Mammary epithelial cell (primary cell): ENCODE measurements at regions not wholly inside any gene's neighbourhood (a gene's known extent, or its start where the extent isn't known, plus 50 kb on each side); places are given as distances from the start of the nearest gene placed in this dataset.

Experiments used
- CTCF ChIP-seq, 2 donors: IDR thresholded peaks in 1 of 2; conservative IDR thresholded peaks in 1 of 2; 2 replicates each; pipeline ENCODE4 v1.5.1; 2011 to 2012; ENCODE audit warnings: inconsistent platforms in 2 of 2, low read length in 2 of 2, mild to moderate bottlenecking in 2 of 2, control low read depth in 1 of 2, low read depth in 1 of 2; ENCODE audit not compliant: insufficient read depth in 1 of 2; ENCODE audit errors: extremely low read depth in 1 of 2
- EZH2 ChIP-seq: IDR thresholded peaks from 2 replicates; pipeline ENCODE4 v1.6.1; 2012; ENCODE audit warnings: low read length, inconsistent platforms, borderline replicate concordance

GRCh38 chr5:173796721-173797495 is 91.2 kb upstream of the CPEB4 start:
- TF ChIP-seq CTCF (conservative IDR thresholded peaks at IDR 0.05 in 1 of 2, IDR thresholded peaks at IDR 0.05 in 1 of 2; ENCODE audit: extremely low read depth in 1 of 2, insufficient read depth in 1 of 2, low read depth in 1 of 2, low read length in 2 of 2) = no peak
- TF ChIP-seq EZH2 = no peak
